ENCODE measurements at regions not wholly inside any gene's neighbourhood (a gene's known extent, or its start where the extent isn't known, plus 50 kb on each side); places are given as distances from the start of the nearest gene placed in this dataset.

- Histone ChIP-seq H4K20me1 (ENCODE audit: insufficient read depth) (no peaks in the 10 kb centered on the region), H3K27ac (ENCODE audit: low read length) (no peak overlapping the region), H3K9me3 (ENCODE audit: low read length) (no peaks in the 10 kb centered on the region), H2AFZ (ENCODE audit: low read depth, low read length) (no peak overlapping the region), H3F3A (ENCODE audit: insufficient read depth, low read length, poor library complexity, severe bottlenecking) (no peaks in the 10 kb centered on the region), H3K79me2 (replicated peaks; ENCODE audit: insufficient read depth, low read length) (no peaks in the 10 kb centered on the region), H3K36me3 (ENCODE audit: insufficient read depth, low read length) (no peaks in the 10 kb centered on the region), H3K9ac (ENCODE audit: low read length) (no peak overlapping the region), H3K9me2 (ENCODE audit: insufficient read depth, low read length) (no peaks in the 10 kb centered on the region), H3K27me3 (ENCODE audit: insufficient read depth, low read depth, low read length) (no peaks in the 10 kb centered on the region), H3K4me2 (ENCODE audit: low read length) (no peak overlapping the region), H3K4me3 (ENCODE audit: low read length) (no peak overlapping the region)
- TF ChIP-seq POLR2AphosphoS5 (IDR thresholded peaks at IDR 0.05) = no peak
- TF ChIP-seq RAD21 (conservative IDR thresholded peaks at IDR 0.05) = no peak
- TF ChIP-seq SMC3 (conservative IDR thresholded peaks at IDR 0.05; ENCODE audit: poor library complexity) = no peak
- TF ChIP-seq CTCF (IDR thresholded peaks at IDR 0.05; ENCODE audit: poor library complexity, severe bottlenecking) = no peak
- TF ChIP-seq MXI1 (conservative IDR thresholded peaks at IDR 0.05; ENCODE audit: poor library complexity, severe bottlenecking) = no peak
- TF ChIP-seq EP300 (conservative IDR thresholded peaks at IDR 0.05; ENCODE audit: poor library complexity, severe bottlenecking) = no peak
- TF ChIP-seq REST (IDR thresholded peaks at IDR 0.05; ENCODE audit: borderline replicate concordance) = no peak
- TF ChIP-seq TAF1 (IDR thresholded peaks at IDR 0.05; ENCODE audit: low read depth) = no peak
- no peak for TF ChIP-seq EZH2 (IDR thresholded peaks at IDR 0.05; ENCODE audit: borderline replicate concordance, insufficient read depth, low read length, poor library complexity, severe bottlenecking)
These were observed 75.9 kb downstream of the RAD51AP2 start for GRCh38 chr2:17442334-17442733.

GRCh38 chr2:17441790-17442189, 76.5 kb downstream of the RAD51AP2 start:
- Histone ChIP-seq H3K9ac (ENCODE audit: low read length) (no peak overlapping the region), H3K27ac (ENCODE audit: low read length) (no peak overlapping the region), H3K4me3 (ENCODE audit: low read length) (no peak overlapping the region), H2AFZ (ENCODE audit: low read depth, low read length) (no peak overlapping the region), H3K36me3 (ENCODE audit: insufficient read depth, low read length) (no peaks in the 10 kb centered on the region), H3K27me3 (ENCODE audit: insufficient read depth, low read depth, low read length) (no peaks in the 10 kb centered on the region), H4K20me1 (ENCODE audit: insufficient read depth) (no peaks in the 10 kb centered on the region), H3K4me2 (ENCODE audit: low read length) (no peak overlapping the region), H3K9me3 (ENCODE audit: low read length) (no peaks in the 10 kb centered on the region), H3K79me2 (replicated peaks; ENCODE audit: insufficient read depth, low read length) (no peaks in the 10 kb centered on the region), H3F3A (ENCODE audit: insufficient read depth, low read length, poor library complexity, severe bottlenecking) (no peaks in the 10 kb centered on the region), H3K9me2 (ENCODE audit: insufficient read depth, low read length) (no peaks in the 10 kb centered on the region)
- no peak for TF ChIP-seq RAD21 (conservative IDR thresholded peaks at IDR 0.05)
- TF ChIP-seq MXI1 (conservative IDR thresholded peaks at IDR 0.05; ENCODE audit: poor library complexity, severe bottlenecking) = no peak
- no peak for TF ChIP-seq CTCF (IDR thresholded peaks at IDR 0.05; ENCODE audit: poor library complexity, severe bottlenecking)
- TF ChIP-seq POLR2AphosphoS5 (IDR thresholded peaks at IDR 0.05) = no peak
- no peak for TF ChIP-seq EP300 (conservative IDR thresholded peaks at IDR 0.05; ENCODE audit: poor library complexity, severe bottlenecking)
- TF ChIP-seq TAF1 (IDR thresholded peaks at IDR 0.05; ENCODE audit: low read depth) = no peak
- no peak for TF ChIP-seq SMC3 (conservative IDR thresholded peaks at IDR 0.05; ENCODE audit: poor library complexity)
- no peak for TF ChIP-seq REST (IDR thresholded peaks at IDR 0.05; ENCODE audit: borderline replicate concordance)
- TF ChIP-seq EZH2 (IDR thresholded peaks at IDR 0.05; ENCODE audit: borderline replicate concordance, insufficient read depth, low read length, poor library complexity, severe bottlenecking) = no peak

All from neural cell (in vitro differentiated cells).